K562 (cell line): ENCODE measurements at regions not wholly inside any gene's neighbourhood (a gene's known extent, or its start where the extent isn't known, plus 50 kb on each side); places are given as distances from the start of the nearest gene placed in this dataset.

Experiments
- ATAC-seq: fragments of 200-7000 bp; cut with Tn5 transposase; 3 replicates; pipeline ENCODE4 v1.9.1; 2020; ENCODE audit warnings: moderate library complexity
- BruUV-seq: library from RNA; stranded (reverse); fragments of 400-500 nt; replicated peaks from 2 replicates; lab custom pipeline; 2021; lab: Mats Ljungman, UMichigan
- CTCF ChIA-PET: fragments of 300-600 bp; formaldehyde crosslinking; extraction: SDS; loops from one replicate; lab custom pipeline; 2021; ENCODE audit warnings: low intra/inter-chr PET ratio; lab: Yijun Ruan, JAX
- POLR2A ChIA-PET: fragments of 300-600, 350-650 bp; sonication (Branson Sonifier 250); formaldehyde crosslinking; extraction: SDS; loops from one replicate; lab custom pipeline; 2021; ENCODE audit warnings: antibody characterized with exemption, inconsistent platforms; lab: Yijun Ruan, JAX
- DNase-seq, 4 experiments: peaks; one replicate each; pipeline versions ENCODE4 v3.0.0 to v3.0.0-alpha.2; 2011 to 2018; ENCODE audit warnings: low spot score in 3 of 4, mixed read lengths in 3 of 4; ENCODE audit errors: extremely low read depth in 1 of 4
- FAIRE-seq: peaks from 2 replicates; lab custom pipeline; 2011; peaks lifted over from hg19 to GRCh38; lab: Jason Lieb, UNC
- H2AFZ ChIP-seq: 2 replicates; pipeline ENCODE4 v1.6.0; 2011; ENCODE audit warnings: low read depth, low read length, control low read depth, inconsistent platforms
- H3K27ac ChIP-seq: fragments of 200-600 bp; 3 replicates; pipeline ENCODE4 v1.8.0; 2011; ENCODE audit warnings: low read depth, mild to moderate bottlenecking, control low read depth, inconsistent platforms, low read length, moderate library complexity, mixed read lengths; ENCODE audit errors: extremely low read depth
- H3K27me3 ChIP-seq, 2 experiments: fragments of 300-600 bp in 1 of 2; 2 replicates in 1 of 2; 3 replicates in 1 of 2; pipeline versions ENCODE4 v1.6.0 to v1.8.0; 2011; ENCODE audit warnings: inconsistent platforms in 2 of 2, low read length in 2 of 2, mild to moderate bottlenecking in 1 of 2, mixed read lengths in 1 of 2, moderate library complexity in 1 of 2; ENCODE audit not compliant: control insufficient read depth in 2 of 2, insufficient read depth in 2 of 2
- H3K36me3 ChIP-seq: fragments of 300-600 bp; 3 replicates; pipeline ENCODE4 v1.8.0; 2011; ENCODE audit warnings: mild to moderate bottlenecking, low read length, inconsistent platforms; ENCODE audit not compliant: control insufficient read depth, insufficient read depth
- H3K4me1 ChIP-seq, 2 experiments: fragments of 200-600 bp in 1 of 2; replicated peaks in 1 of 2; 2 replicates in 1 of 2; 3 replicates in 1 of 2; pipeline versions ENCODE4 v1.5.1 to v1.8.0; 2011; ENCODE audit warnings: inconsistent platforms in 2 of 2, low read length in 2 of 2, mild to moderate bottlenecking in 1 of 2, mixed read lengths in 1 of 2, moderate library complexity in 1 of 2; ENCODE audit not compliant: control insufficient read depth in 2 of 2, insufficient read depth in 2 of 2
- H3K4me2 ChIP-seq: 2 replicates; pipeline ENCODE4 v1.6.1; 2011; ENCODE audit warnings: low read length, control low read depth, inconsistent platforms, mixed read lengths; ENCODE audit not compliant: insufficient read depth
- H3K4me3 ChIP-seq: fragments of 200-600 bp; sonication (generic), shearing (Covaris generic); 2 replicates; pipeline ENCODE4 v1.5.1; 2016; ENCODE audit warnings: control low read depth, inconsistent platforms
- H3K79me2 ChIP-seq: fragments of 200-600 bp; 3 replicates; pipeline ENCODE4 v1.8.0; 2011; ENCODE audit warnings: low read length, inconsistent platforms; ENCODE audit not compliant: control insufficient read depth, insufficient read depth
- H3K9ac ChIP-seq, 2 experiments: 2 replicates each; pipeline versions ENCODE4 v1.6.0 to v1.6.1; 2011; ENCODE audit warnings: low read depth in 2 of 2, low read length in 2 of 2, control low read depth in 1 of 2, inconsistent platforms in 1 of 2, mild to moderate bottlenecking in 1 of 2, mixed read lengths in 1 of 2; ENCODE audit not compliant: insufficient read depth in 1 of 2
- H3K9me1 ChIP-seq: one replicate; pipeline ENCODE4 v1.6.0; 2011; ENCODE audit warnings: inconsistent platforms, mild to moderate bottlenecking, low read length, moderate library complexity; ENCODE audit not compliant: control insufficient read depth, insufficient read depth
- H3K9me3 ChIP-seq: replicated peaks from 2 replicates; pipeline ENCODE4 v1.5.1; 2011; ENCODE audit warnings: low read depth, low read length, inconsistent platforms; ENCODE audit not compliant: control insufficient read depth, insufficient read depth
- H4K20me1 ChIP-seq: replicated peaks from 2 replicates; pipeline ENCODE4 v1.6.1; 2011; ENCODE audit warnings: low read length, inconsistent platforms, mixed read lengths; ENCODE audit not compliant: control insufficient read depth, insufficient read depth
- MYC ChIP-seq, 2 experiments: fragments of 250-450 bp in 1 of 2; sonication (Bioruptor Pico) in 1 of 2; IDR thresholded peaks; 2 replicates each; pipeline versions ENCODE4 v1.5.1 to v1.6.1; 2012 to 2021; ENCODE audit warnings: low read depth in 2 of 2, borderline replicate concordance in 1 of 2, improper control_type of control experiment in 1 of 2, low read length in 1 of 2, mild to moderate bottlenecking in 1 of 2, moderate library complexity in 1 of 2
- POLR2G ChIP-seq: fragments of 200-400 bp; formaldehyde crosslinking; IDR thresholded peaks from 2 replicates; pipeline ENCODE4 v1.6.1; 2017; ENCODE audit warnings: low read depth, mild to moderate bottlenecking, antibody characterized with exemption, low read length, moderate library complexity
- ZKSCAN8 ChIP-seq: fragments of 200-800 bp; sonication (Bioruptor generic); IDR thresholded peaks from 2 replicates; pipeline ENCODE4 v1.6.1; 2016; ENCODE audit warnings: missing genetic modification characterization, missing compliant biosample characterization
- WGBS: fragments of 100-300 bp; shearing (Covaris generic); methylation state at CpG from one replicate; pipeline ENCODE4 v1.1.6; 2016; ENCODE audit warnings: low coverage, mixed read lengths; ENCODE audit not compliant: insufficient coverage; ENCODE audit errors: missing lambda C conversion rate; 5-methylcytosine and 5-hydroxymethylcytosine counted together
- in situ Hi-C: fragments of 300-500 bp; cut with MboI; formaldehyde crosslinking; loops from 4 replicates; pipeline ENCODE4 v1.15.0; 2018; ENCODE audit warnings: inconsistent platforms, mixed read lengths
- intact Hi-C: fragments of 100-400 bp; cut with micrococcal nuclease; formaldehyde crosslinking; loops from 2 replicates; pipeline ENCODE4 v1.14.2; 2022
- TF ChIP-seq, protein P1 (sequence below): sonication (generic); formaldehyde crosslinking; IDR thresholded peaks from 2 replicates; pipeline ENCODE4 v1.8.0; 2023; ENCODE audit warnings: missing genetic modification reagents, mild to moderate bottlenecking, borderline replicate concordance

DNA sequence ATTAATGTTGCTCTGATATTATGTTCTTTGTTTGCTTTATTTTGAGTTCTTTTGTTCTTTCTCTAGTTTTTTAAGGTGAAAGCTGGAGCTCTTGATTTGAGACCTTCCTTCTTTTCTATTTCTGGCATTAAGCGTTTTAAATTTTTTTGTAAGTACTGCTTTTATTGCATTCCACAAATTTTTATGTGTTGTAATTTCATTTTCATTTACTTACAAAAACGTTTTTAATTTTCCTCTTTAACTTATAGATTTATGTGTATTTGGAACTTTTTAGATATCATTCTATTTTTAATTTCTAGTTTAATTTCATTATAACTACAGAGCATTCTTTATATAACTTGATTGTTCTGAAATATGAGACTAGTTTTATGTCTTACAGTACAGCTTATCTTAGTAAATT lies 395.6 kb downstream of the ETV1 start:
- no peaks in the 10 kb centered on the region for H3K4me1 ChIP-seq
- DNase-seq = no peak
- TF ChIP-seq MYC (IDR thresholded peaks at IDR 0.05; ENCODE audit: low read depth, low read length) (no peak), MYC (CRISPR knock-in tag; IDR thresholded peaks at IDR 0.05; ENCODE audit: borderline replicate concordance, low read depth) (no peak), ZKSCAN8 (CRISPR knock-in tag) (no peak), POLR2G (no peak)
- TF ChIP-seq, protein P1, sequence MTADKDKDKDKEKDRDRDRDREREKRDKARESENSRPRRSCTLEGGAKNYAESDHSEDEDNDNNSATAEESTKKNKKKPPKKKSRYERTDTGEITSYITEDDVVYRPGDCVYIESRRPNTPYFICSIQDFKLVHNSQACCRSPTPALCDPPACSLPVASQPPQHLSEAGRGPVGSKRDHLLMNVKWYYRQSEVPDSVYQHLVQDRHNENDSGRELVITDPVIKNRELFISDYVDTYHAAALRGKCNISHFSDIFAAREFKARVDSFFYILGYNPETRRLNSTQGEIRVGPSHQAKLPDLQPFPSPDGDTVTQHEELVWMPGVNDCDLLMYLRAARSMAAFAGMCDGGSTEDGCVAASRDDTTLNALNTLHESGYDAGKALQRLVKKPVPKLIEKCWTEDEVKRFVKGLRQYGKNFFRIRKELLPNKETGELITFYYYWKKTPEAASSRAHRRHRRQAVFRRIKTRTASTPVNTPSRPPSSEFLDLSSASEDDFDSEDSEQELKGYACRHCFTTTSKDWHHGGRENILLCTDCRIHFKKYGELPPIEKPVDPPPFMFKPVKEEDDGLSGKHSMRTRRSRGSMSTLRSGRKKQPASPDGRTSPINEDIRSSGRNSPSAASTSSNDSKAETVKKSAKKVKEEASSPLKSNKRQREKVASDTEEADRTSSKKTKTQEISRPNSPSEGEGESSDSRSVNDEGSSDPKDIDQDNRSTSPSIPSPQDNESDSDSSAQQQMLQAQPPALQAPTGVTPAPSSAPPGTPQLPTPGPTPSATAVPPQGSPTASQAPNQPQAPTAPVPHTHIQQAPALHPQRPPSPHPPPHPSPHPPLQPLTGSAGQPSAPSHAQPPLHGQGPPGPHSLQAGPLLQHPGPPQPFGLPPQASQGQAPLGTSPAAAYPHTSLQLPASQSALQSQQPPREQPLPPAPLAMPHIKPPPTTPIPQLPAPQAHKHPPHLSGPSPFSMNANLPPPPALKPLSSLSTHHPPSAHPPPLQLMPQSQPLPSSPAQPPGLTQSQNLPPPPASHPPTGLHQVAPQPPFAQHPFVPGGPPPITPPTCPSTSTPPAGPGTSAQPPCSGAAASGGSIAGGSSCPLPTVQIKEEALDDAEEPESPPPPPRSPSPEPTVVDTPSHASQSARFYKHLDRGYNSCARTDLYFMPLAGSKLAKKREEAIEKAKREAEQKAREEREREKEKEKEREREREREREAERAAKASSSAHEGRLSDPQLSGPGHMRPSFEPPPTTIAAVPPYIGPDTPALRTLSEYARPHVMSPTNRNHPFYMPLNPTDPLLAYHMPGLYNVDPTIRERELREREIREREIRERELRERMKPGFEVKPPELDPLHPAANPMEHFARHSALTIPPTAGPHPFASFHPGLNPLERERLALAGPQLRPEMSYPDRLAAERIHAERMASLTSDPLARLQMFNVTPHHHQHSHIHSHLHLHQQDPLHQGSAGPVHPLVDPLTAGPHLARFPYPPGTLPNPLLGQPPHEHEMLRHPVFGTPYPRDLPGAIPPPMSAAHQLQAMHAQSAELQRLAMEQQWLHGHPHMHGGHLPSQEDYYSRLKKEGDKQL (CRISPR knock-in tag) = no peak
- TF ChIP-seq, all 486 proteins: peak for 0
- Histone ChIP-seq H3K9ac (no peak overlapping the region), H3K4me2 (no peak overlapping the region), H3K9me3 (no peaks in the 10 kb centered on the region), H4K20me1 (no peaks in the 10 kb centered on the region), H3K79me2 (no peaks in the 10 kb centered on the region), H2AFZ (no peak overlapping the region), H3K9me1 (no peaks in the 10 kb centered on the region), H3K4me3 (no peak overlapping the region), H3K27me3 (no peaks in the 10 kb centered on the region), H3K27ac (no peak overlapping the region), H3K36me3 (no peaks in the 10 kb centered on the region)
- intact Hi-C loops = no loop called here
- WGBS = 6% methylated on average over 2 of the region's 2 CpGs
- in situ Hi-C loops = no loop called here
- POLR2A ChIA-PET = no interaction called here
- no peak for FAIRE-seq
- BruUV-seq = no TSS peak
- ATAC-seq = no peak
- CTCF ChIA-PET = no interaction called here
